Peyer's patch (tissue), 4 donors: ENCODE measurements at regions not wholly inside any gene's neighbourhood (a gene's known extent, or its start where the extent isn't known, plus 50 kb on each side); places are given as distances from the start of the nearest gene placed in this dataset.

Experiments used
- DNase-seq, 3 donors: peaks; one replicate each; pipeline ENCODE4 v3.0.0-alpha.2; 2017 to 2019
- H3K27ac ChIP-seq, 4 donors: fragments of 200-600 bp; sonication (generic); one replicate each; pipeline ENCODE4 v1.5.1; 2016 to 2019
- H3K27me3 ChIP-seq, 2 donors: fragments of 200-600 bp; sonication (generic); one replicate each; pipeline ENCODE4 v1.5.1; 2019
- H3K36me3 ChIP-seq, 3 donors: fragments of 200-600 bp; sonication (generic); one replicate each; pipeline ENCODE4 v1.5.1; 2016 to 2019
- H3K4me1 ChIP-seq, 4 donors: fragments of 200-600 bp; sonication (generic); one replicate each; pipeline ENCODE4 v1.5.1; 2016 to 2019
- H3K4me3 ChIP-seq, 4 donors: fragments of 200-600 bp; sonication (generic); 1 replicate in 3 of 4; 2 replicates in 1 of 4; pipeline ENCODE4 v1.5.1; 2016 to 2019; ENCODE audit warnings: mild to moderate bottlenecking in 1 of 4
- H3K9me3 ChIP-seq, 4 donors: fragments of 200-600 bp; sonication (generic); one replicate each; pipeline ENCODE4 v1.5.1; 2016 to 2019; ENCODE audit warnings: mild to moderate bottlenecking in 1 of 4
- CTCF ChIP-seq, 6 experiments: fragments of 450-650 bp in 4 of 6; fragments of 200-600 bp in 2 of 6; sonication (generic) in 1 of 6; IDR thresholded peaks; one replicate each; pipeline ENCODE4 v1.5.1; 2017 to 2019; ENCODE audit warnings: antibody characterized with exemption in 6 of 6, mild to moderate bottlenecking in 3 of 6, moderate library complexity in 1 of 6
- POLR2A ChIP-seq, 2 donors: fragments of 450-650 bp; IDR thresholded peaks; one replicate each; pipeline ENCODE4 v1.5.1; 2017; ENCODE audit warnings: antibody characterized with exemption in 2 of 2, mild to moderate bottlenecking in 2 of 2, moderate library complexity in 2 of 2

GRCh38 chr2:219830353-219830738 is 202.9 kb downstream of the SLC4A3 start:
- Histone ChIP-seq H3K4me1 (no peaks in the 10 kb centered on the region), H3K36me3 (no peaks in the 10 kb centered on the region), H3K27me3 (no peaks in the 10 kb centered on the region), H3K4me3 (no peak overlapping the region), H3K9me3 (no peaks in the 10 kb centered on the region), H3K27ac (no peak overlapping the region)
- no peak for TF ChIP-seq CTCF (IDR thresholded peaks at IDR 0.05)
- TF ChIP-seq POLR2A (IDR thresholded peaks at IDR 0.05), result no peak
- DNase-seq, result no peak

DNA sequence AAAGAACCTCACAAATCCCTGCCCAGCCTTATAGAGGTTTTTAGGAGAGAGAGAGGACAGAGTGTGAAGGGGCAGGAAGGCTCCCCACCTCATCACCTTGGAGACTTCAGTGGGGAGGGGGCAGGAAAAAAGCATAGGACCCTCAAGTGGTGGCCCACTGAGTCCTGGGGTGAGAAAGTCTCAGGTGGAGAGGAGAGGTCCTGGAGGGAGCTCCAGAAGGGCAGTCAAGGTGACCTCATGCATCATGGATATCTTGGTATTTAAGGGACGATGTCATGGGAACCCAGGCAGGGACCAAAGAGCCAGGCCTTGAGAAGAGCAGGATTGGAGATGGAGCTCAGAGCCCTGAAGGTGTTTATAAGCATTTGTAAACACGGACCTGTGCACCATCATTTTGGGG is 204.5 kb downstream of the SLC4A3 start:
- H3K27ac ChIP-seq, result no peak overlapping the region
- H3K36me3 ChIP-seq, result no peaks in the 10 kb centered on the region
- no peaks in the 10 kb centered on the region for H3K27me3 ChIP-seq
- no peaks in the 10 kb centered on the region for H3K4me1 ChIP-seq
- H3K9me3 ChIP-seq, result no peaks in the 10 kb centered on the region
- no peak for DNase-seq
- H3K4me3 ChIP-seq, result no peak overlapping the region
- TF ChIP-seq CTCF (IDR thresholded peaks at IDR 0.05), result no peak
- TF ChIP-seq POLR2A (IDR thresholded peaks at IDR 0.05), result no peak

- Histone ChIP-seq H3K4me3 (no peak overlapping the region), H3K36me3 (no peaks in the 10 kb centered on the region), H3K4me1 (no peaks in the 10 kb centered on the region), H3K9me3 (no peaks in the 10 kb centered on the region), H3K27ac (no peak overlapping the region), H3K27me3 (no peaks in the 10 kb centered on the region)
- no peak for TF ChIP-seq CTCF (IDR thresholded peaks at IDR 0.05)
- no peak for TF ChIP-seq POLR2A (IDR thresholded peaks at IDR 0.05)
- no peak for DNase-seq
These were observed 205.5 kb downstream of the SLC4A3 start for GRCh38 chr2:219832904-219833303.

GRCh38 chr2:219835493-219835892 is 208.1 kb downstream of the SLC4A3 start:
- H3K27ac ChIP-seq, result no peak overlapping the region
- no peak overlapping the region for H3K4me3 ChIP-seq
- no peaks in the 10 kb centered on the region for H3K9me3 ChIP-seq
- H3K36me3 ChIP-seq, result no peaks in the 10 kb centered on the region
- H3K27me3 ChIP-seq, result no peaks in the 10 kb centered on the region
- no peaks in the 10 kb centered on the region for H3K4me1 ChIP-seq
- no peak for DNase-seq
- TF ChIP-seq POLR2A (IDR thresholded peaks at IDR 0.05) (no peak), CTCF (IDR thresholded peaks at IDR 0.05) (no peak)

- no peaks in the 10 kb centered on the region for H3K4me1 ChIP-seq
- H3K36me3 ChIP-seq, result no peaks in the 10 kb centered on the region
- TF ChIP-seq POLR2A (IDR thresholded peaks at IDR 0.05), result no peak
- peak in 1 of 6 experiments; percentile 4 for TF ChIP-seq CTCF (IDR thresholded peaks at IDR 0.05)
- H3K27ac ChIP-seq, result no peak overlapping the region
- no peak overlapping the region for H3K4me3 ChIP-seq
- DNase-seq, result no peak
- no peaks in the 10 kb centered on the region for H3K27me3 ChIP-seq
- H3K9me3 ChIP-seq, result no peaks in the 10 kb centered on the region
These were observed 209.3 kb downstream of the SLC4A3 start for GRCh38 chr2:219836647-219837177.
